ENCODE measurements at regions not wholly inside any gene's neighbourhood (a gene's known extent, or its start where the extent isn't known, plus 50 kb on each side); places are given as distances from the start of the nearest gene placed in this dataset.

- Histone ChIP-seq H3K4me1 (ENCODE audit: insufficient read depth, low read length, poor library complexity, severe bottlenecking) (no peaks in the 10 kb centered on the region), H3K36me3 (ENCODE audit: insufficient read depth, low read length) (no peaks in the 10 kb centered on the region), H3K27ac (ENCODE audit: low read depth, low read length, poor library complexity, severe bottlenecking) (no peak overlapping the region), H4K20me1 (ENCODE audit: insufficient read depth, low read length) (no peaks in the 10 kb centered on the region), H3K79me2 (ENCODE audit: insufficient read depth, low read depth, low read length) (no peaks in the 10 kb centered on the region), H3K4me3 (ENCODE audit: low read depth, low read length, poor library complexity, severe bottlenecking) (no peak overlapping the region), H3K4me2 (ENCODE audit: low read length) (no peak overlapping the region), H3K9me3 (ENCODE audit: low read length) (no peaks in the 10 kb centered on the region), H3K9me2 (ENCODE audit: insufficient read depth, low read length) (no peaks in the 10 kb centered on the region), H2AFZ (ENCODE audit: low read length) (no peak overlapping the region)
- no TSS peak for BruUV-seq (replicated peaks)
- DNase-seq (ENCODE audit: low spot score) = no peak
- intact Hi-C loops (cut with micrococcal nuclease; ENCODE audit: unreplicated experiment) = no loop called here
- ChIA-PET CTCF (ENCODE audit: unreplicated experiment) (no interaction called here), POLR2A (no interaction called here)
- TF ChIP-seq EZH2phosphoT487 (IDR thresholded peaks at IDR 0.05; ENCODE audit: borderline replicate concordance, low read depth, low read length) (no peak), CTCF (conservative IDR thresholded peaks at IDR 0.05; ENCODE audit: low read length) (no peak)
These were observed 120.2 kb upstream of the TMEFF2 start for GRCh38 chr2:192314800-192315481.

DNA sequence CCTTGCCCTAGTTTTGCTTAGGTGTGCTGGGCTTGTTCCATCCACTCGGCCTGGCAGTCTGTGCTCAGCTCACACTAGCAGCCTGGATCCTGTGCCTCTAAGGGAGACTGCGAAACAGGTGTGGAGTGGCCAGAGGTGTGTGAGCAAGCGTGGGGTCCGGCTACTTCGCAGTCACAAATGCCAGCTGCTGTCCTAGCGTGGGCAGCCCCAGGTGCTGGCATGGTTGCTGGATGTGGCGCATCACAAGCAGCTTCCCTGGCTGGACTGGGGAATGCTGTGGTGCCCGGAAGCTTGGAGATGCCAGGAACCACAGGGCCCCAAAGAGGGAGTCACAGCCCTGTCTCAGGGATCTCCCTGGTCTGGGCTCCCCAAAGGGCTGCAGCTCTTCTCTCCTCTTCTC lies 119.0 kb upstream of the TMEFF2 start:
- BruUV-seq (replicated peaks) = no TSS peak
- POLR2A ChIA-PET = interaction anchor here (0.6 to 1.1 kb wide), 5 partner anchors 11 to 897 kb away, joined by 3 to 4 read pairs (median 3); no protein-coding TSS in a partner anchor
- no peak for TF ChIP-seq EZH2phosphoT487 (IDR thresholded peaks at IDR 0.05; ENCODE audit: borderline replicate concordance, low read depth, low read length)
- TF ChIP-seq CTCF (conservative IDR thresholded peaks at IDR 0.05; ENCODE audit: low read length) = no peak

DNA sequence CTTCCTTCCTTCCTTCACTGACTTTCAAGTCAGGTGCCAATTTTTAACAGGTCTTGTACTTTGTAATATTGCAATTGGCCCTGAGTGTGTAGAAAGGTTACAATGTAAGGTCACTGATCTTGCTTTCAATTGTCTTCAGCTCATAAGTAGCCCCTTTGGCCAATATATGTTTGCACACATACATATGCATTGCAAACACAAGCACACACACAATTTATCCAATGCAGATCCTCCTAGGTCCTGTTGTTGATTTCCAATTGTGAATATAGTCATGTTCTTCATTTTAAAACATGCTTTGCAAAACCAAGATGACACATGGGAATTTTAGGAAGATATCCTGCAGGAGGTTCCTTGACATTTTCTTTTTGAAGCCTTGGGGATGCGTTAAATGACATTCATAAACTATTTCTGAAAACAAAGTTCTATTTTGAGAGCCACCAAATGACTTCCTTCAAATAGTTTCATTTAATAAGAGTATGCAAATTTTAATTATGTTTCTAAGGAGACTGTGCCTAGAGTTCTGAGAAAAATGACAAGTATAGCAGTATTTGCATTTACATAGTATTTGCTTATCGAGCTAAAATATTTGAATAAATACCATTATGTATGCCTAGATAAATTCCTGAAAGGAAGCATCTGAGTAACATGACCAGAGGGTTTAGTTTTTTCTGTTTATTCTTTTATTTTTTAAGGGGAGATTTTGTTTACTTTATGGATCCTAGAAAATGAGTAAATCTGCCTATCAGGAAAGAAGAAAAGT lies 117.1 kb upstream of the TMEFF2 start:
- Histone ChIP-seq H3K9me3 (ENCODE audit: low read length) (no peaks in the 10 kb centered on the region), H3K9me2 (ENCODE audit: insufficient read depth, low read length) (no peaks in the 10 kb centered on the region), H3K4me2 (ENCODE audit: low read length) (no peak overlapping the region), H2AFZ (ENCODE audit: low read length) (no peak overlapping the region), H3K27ac (ENCODE audit: low read depth, low read length, poor library complexity, severe bottlenecking) (no peak overlapping the region), H3K4me1 (ENCODE audit: insufficient read depth, low read length, poor library complexity, severe bottlenecking) (no peaks in the 10 kb centered on the region), H3K4me3 (ENCODE audit: low read depth, low read length, poor library complexity, severe bottlenecking) (no peak overlapping the region), H3K36me3 (ENCODE audit: insufficient read depth, low read length) (no peaks in the 10 kb centered on the region), H4K20me1 (ENCODE audit: insufficient read depth, low read length) (no peaks in the 10 kb centered on the region), H3K79me2 (ENCODE audit: insufficient read depth, low read depth, low read length) (no peaks in the 10 kb centered on the region)
- ChIA-PET CTCF (ENCODE audit: unreplicated experiment) (no interaction called here), POLR2A (no interaction called here)
- DNase-seq (ENCODE audit: low spot score) = no peak
- BruUV-seq (replicated peaks) = no TSS peak
- no peak for TF ChIP-seq EZH2phosphoT487 (IDR thresholded peaks at IDR 0.05; ENCODE audit: borderline replicate concordance, low read depth, low read length)
- no peak for TF ChIP-seq CTCF (conservative IDR thresholded peaks at IDR 0.05; ENCODE audit: low read length)
- intact Hi-C loops (cut with micrococcal nuclease; ENCODE audit: unreplicated experiment) = no loop called here

More for the DNA sequence above, 119.0 kb upstream of the TMEFF2 start:
- H3K9me2 ChIP-seq (ENCODE audit: insufficient read depth, low read length) = no peaks in the 10 kb centered on the region
- H2AFZ ChIP-seq (ENCODE audit: low read length) = no peak overlapping the region
- DNase-seq (ENCODE audit: low spot score) = no peak
- H3K9me3 ChIP-seq (ENCODE audit: low read length) = no peaks in the 10 kb centered on the region
- no peaks in the 10 kb centered on the region for H3K36me3 ChIP-seq (ENCODE audit: insufficient read depth, low read length)
- H4K20me1 ChIP-seq (ENCODE audit: insufficient read depth, low read length) = no peaks in the 10 kb centered on the region
- H3K79me2 ChIP-seq (ENCODE audit: insufficient read depth, low read depth, low read length) = no peaks in the 10 kb centered on the region
- CTCF ChIA-PET (ENCODE audit: unreplicated experiment) = no interaction called here
- no peak overlapping the region for H3K4me3 ChIP-seq (ENCODE audit: low read depth, low read length, poor library complexity, severe bottlenecking)
- intact Hi-C loops (cut with micrococcal nuclease; ENCODE audit: unreplicated experiment) = no loop called here
- no peak overlapping the region for H3K27ac ChIP-seq (ENCODE audit: low read depth, low read length, poor library complexity, severe bottlenecking)
- H3K4me2 ChIP-seq (ENCODE audit: low read length) = no peak overlapping the region
- no peaks in the 10 kb centered on the region for H3K4me1 ChIP-seq (ENCODE audit: insufficient read depth, low read length, poor library complexity, severe bottlenecking)
